PFSK-1 (cell line): ENCODE measurements at regions not wholly inside any gene's neighbourhood (a gene's known extent, or its start where the extent isn't known, plus 50 kb on each side); places are given as distances from the start of the nearest gene placed in this dataset.

ENCODE experiments used
- REST ChIP-seq, 2 experiments: IDR thresholded peaks; 2 replicates each; pipeline versions ENCODE4 v1.6.1 to v1.8.0; 2011 to 2012; ENCODE audit warnings: low read depth in 2 of 2, low read length in 2 of 2, control low read depth in 1 of 2, inconsistent platforms in 1 of 2, mild to moderate bottlenecking in 1 of 2, moderate library complexity in 1 of 2; ENCODE audit not compliant: insufficient read depth in 1 of 2
- SIN3A ChIP-seq: IDR thresholded peaks from 2 replicates; pipeline ENCODE4 v1.6.1; 2012; ENCODE audit warnings: mild to moderate bottlenecking, low read length, moderate library complexity, borderline replicate concordance; ENCODE audit not compliant: insufficient read depth

GRCh38 chr7:86534641-86535040 is 109.1 kb upstream of the GRM3 start:
- TF ChIP-seq REST (IDR thresholded peaks at IDR 0.05; ENCODE audit: insufficient read depth in 1 of 2, low read depth in 2 of 2, low read length in 2 of 2) (no peak), SIN3A (no peak)
